ENCODE measurements at regions not wholly inside any gene's neighbourhood (a gene's known extent, or its start where the extent isn't known, plus 50 kb on each side); places are given as distances from the start of the nearest gene placed in this dataset.

DNA sequence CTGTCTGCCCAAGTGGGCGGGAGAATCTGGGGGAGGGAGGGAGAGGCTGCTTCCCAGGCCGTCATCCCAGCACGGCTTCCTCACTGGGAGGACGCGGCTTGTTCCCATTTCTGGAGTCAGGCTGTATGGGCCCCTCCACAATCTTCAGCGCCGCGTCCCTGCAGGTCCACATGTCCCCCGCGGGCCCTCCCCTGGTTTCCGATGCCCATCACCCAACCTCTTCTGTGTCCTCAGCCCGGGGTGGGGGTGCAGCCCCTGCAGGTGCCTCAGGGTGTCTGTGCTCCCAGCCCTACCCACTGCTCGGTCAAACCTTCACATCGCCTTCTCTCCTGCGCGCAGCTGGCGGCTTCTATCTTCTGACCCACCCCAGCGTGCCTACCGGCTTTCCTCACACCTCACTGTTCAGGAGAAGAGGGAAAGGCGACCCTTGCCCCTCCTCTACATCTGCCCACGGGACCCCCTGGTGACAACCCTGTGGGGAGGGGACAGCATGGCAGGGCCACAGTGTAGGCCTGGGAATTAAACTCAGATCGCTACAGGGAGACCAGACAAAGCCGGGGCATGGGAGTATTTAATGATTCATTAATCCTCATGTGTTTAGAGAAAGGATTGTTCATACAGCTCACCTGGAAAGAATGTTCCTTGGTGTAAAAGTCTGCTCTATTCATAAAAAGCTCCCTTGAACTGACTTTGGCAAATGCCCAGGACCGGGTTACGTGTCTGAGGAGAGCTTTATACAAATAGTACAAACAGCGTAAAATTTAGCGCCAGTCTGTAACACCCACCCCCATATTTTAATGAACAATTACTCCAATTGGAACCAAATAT is 145.1 kb downstream of the IRX1 start:
- CTCF ChIA-PET: no interaction called here

More for the DNA sequence above, 145.1 kb downstream of the IRX1 start:
- H3K27me3 ChIP-seq (ENCODE audit: control insufficient read depth in 2 of 2, insufficient read depth in 2 of 2, low read length in 2 of 2): no peaks in the 10 kb centered on the region
- H3K27ac ChIP-seq (ENCODE audit: insufficient read depth, low read depth, low read length): no peak overlapping the region
- H3K4me3 ChIP-seq (replicated peaks in 1 of 3; ENCODE audit: insufficient read depth in 1 of 3, low read depth in 1 of 3, low read length in 3 of 3): no peak overlapping the region
- TF ChIP-seq JUN (IDR thresholded peaks at IDR 0.05; ENCODE audit: borderline replicate concordance, insufficient read depth, insufficient read length, low read depth) (no peak), POLR2AphosphoS5 (IDR thresholded peaks at IDR 0.05; ENCODE audit: insufficient read depth, low read depth, low read length) (no peak), MYC (IDR thresholded peaks at IDR 0.05; ENCODE audit: low read depth, low read length) (no peak), POLR2A (IDR thresholded peaks at IDR 0.05; ENCODE audit: low read depth, low read length) (no peak), EZH2 (IDR thresholded peaks at IDR 0.05; ENCODE audit: borderline replicate concordance, low read depth, low read length, severe bottlenecking) (no peak), GATA2 (IDR thresholded peaks at IDR 0.05; ENCODE audit: insufficient read depth, insufficient read length, low read depth, low read length) (no peak), FOS (IDR thresholded peaks at IDR 0.05; ENCODE audit: borderline replicate concordance, insufficient read depth, low read length) (no peak)
- TF ChIP-seq, protein P1, sequence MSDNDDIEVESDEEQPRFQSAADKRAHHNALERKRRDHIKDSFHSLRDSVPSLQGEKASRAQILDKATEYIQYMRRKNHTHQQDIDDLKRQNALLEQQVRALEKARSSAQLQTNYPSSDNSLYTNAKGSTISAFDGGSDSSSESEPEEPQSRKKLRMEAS (IDR thresholded peaks at IDR 0.05; ENCODE audit: insufficient read depth, insufficient read length): no peak
- TF ChIP-seq, protein P2, sequence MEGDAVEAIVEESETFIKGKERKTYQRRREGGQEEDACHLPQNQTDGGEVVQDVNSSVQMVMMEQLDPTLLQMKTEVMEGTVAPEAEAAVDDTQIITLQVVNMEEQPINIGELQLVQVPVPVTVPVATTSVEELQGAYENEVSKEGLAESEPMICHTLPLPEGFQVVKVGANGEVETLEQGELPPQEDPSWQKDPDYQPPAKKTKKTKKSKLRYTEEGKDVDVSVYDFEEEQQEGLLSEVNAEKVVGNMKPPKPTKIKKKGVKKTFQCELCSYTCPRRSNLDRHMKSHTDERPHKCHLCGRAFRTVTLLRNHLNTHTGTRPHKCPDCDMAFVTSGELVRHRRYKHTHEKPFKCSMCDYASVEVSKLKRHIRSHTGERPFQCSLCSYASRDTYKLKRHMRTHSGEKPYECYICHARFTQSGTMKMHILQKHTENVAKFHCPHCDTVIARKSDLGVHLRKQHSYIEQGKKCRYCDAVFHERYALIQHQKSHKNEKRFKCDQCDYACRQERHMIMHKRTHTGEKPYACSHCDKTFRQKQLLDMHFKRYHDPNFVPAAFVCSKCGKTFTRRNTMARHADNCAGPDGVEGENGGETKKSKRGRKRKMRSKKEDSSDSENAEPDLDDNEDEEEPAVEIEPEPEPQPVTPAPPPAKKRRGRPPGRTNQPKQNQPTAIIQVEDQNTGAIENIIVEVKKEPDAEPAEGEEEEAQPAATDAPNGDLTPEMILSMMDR (IDR thresholded peaks at IDR 0.05; ENCODE audit: extremely low read depth in 1 of 2, insufficient read depth in 1 of 2, low read depth in 1 of 2, low read length in 2 of 2): no peak
- H4K20me1 ChIP-seq (replicated peaks; ENCODE audit: control insufficient read depth, extremely low read depth, insufficient read depth, low read length): no peaks in the 10 kb centered on the region
- DNase-seq (ENCODE audit: low read depth, low spot score) (no peak), FAIRE-seq (no peak)
- intact Hi-C loops (cut with micrococcal nuclease) (no loop called here), dilution Hi-C loops (cut with MboI; ENCODE audit: extremely low pct_ligation_motif_present, low sequenced_read_pairs) (no loop called here)
- H3K79me2 ChIP-seq (ENCODE audit: control insufficient read depth, insufficient read depth, low read length): no peaks in the 10 kb centered on the region
- no peak overlapping the region for H3K9ac ChIP-seq (replicated peaks; ENCODE audit: extremely low read depth, insufficient read depth, low read length)
- no peaks in the 10 kb centered on the region for H3K4me1 ChIP-seq (ENCODE audit: control insufficient read depth, extremely low read depth, insufficient read depth, low read length)
- H3K9me3 ChIP-seq (replicated peaks; ENCODE audit: control insufficient read depth, insufficient read depth, low read length): peaks cover 6% of the 10 kb centered on the region
- POLR2A ChIA-PET: no interaction called here
- no peak overlapping the region for H2AFZ ChIP-seq (ENCODE audit: low read depth, low read length)
- BruUV-seq (replicated peaks): no TSS peak
- no peaks in the 10 kb centered on the region for H3K9me1 ChIP-seq (replicated peaks; ENCODE audit: control insufficient read depth, extremely low read depth, insufficient read depth, low read length)
- H3K36me3 ChIP-seq (ENCODE audit: control insufficient read depth in 2 of 2, extremely low read depth in 1 of 2, insufficient read depth in 2 of 2, low read length in 2 of 2): no peaks in the 10 kb centered on the region
- no peak overlapping the region for H3K4me2 ChIP-seq (ENCODE audit: insufficient read depth, low read length)
